HEK293 (cell line): ENCODE measurements at regions not wholly inside any gene's neighbourhood (a gene's known extent, or its start where the extent isn't known, plus 50 kb on each side); places are given as distances from the start of the nearest gene placed in this dataset.
"Not testable (repeated sequence)": the region's sequence is repeated elsewhere in the genome, so short reads cannot be mapped to it uniquely, and the experiment has no call there.

Experiments
- YY2 ChIP-seq: fragments of 450-650 bp; formaldehyde crosslinking; IDR thresholded peaks from 2 replicates; pipeline ENCODE4 v1.5.1; 2016; ENCODE audit warnings: missing biosample characterization, missing genetic modification characterization
- TF ChIP-seq, protein P1 (sequence below): fragments of 450-650 bp; formaldehyde crosslinking; IDR thresholded peaks from 2 replicates; pipeline ENCODE4 v1.5.1; 2016; ENCODE audit warnings: missing biosample characterization, missing genetic modification characterization

GRCh38 chr16:21510869-21511255 is 88.5 kb upstream of the METTL9 start:
- not testable (repeated sequence) for TF ChIP-seq YY2 (tag by site-specific recombination)
- TF ChIP-seq, protein P1, sequence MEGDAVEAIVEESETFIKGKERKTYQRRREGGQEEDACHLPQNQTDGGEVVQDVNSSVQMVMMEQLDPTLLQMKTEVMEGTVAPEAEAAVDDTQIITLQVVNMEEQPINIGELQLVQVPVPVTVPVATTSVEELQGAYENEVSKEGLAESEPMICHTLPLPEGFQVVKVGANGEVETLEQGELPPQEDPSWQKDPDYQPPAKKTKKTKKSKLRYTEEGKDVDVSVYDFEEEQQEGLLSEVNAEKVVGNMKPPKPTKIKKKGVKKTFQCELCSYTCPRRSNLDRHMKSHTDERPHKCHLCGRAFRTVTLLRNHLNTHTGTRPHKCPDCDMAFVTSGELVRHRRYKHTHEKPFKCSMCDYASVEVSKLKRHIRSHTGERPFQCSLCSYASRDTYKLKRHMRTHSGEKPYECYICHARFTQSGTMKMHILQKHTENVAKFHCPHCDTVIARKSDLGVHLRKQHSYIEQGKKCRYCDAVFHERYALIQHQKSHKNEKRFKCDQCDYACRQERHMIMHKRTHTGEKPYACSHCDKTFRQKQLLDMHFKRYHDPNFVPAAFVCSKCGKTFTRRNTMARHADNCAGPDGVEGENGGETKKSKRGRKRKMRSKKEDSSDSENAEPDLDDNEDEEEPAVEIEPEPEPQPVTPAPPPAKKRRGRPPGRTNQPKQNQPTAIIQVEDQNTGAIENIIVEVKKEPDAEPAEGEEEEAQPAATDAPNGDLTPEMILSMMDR (tag by site-specific recombination), result not testable (repeated sequence)
